IMR-90 (cell line): ENCODE measurements at regions not wholly inside any gene's neighbourhood (a gene's known extent, or its start where the extent isn't known, plus 50 kb on each side); places are given as distances from the start of the nearest gene placed in this dataset.

Experiments used
- ATAC-seq: fragments of 200-7000 bp; cut with Tn5 transposase; 2 replicates; pipeline ENCODE4 v1.9.1; 2020; ENCODE audit warnings: low read depth, mild to moderate bottlenecking, moderate library complexity
- BruUV-seq: library from RNA; stranded (reverse); fragments of 400-500 nt; replicated peaks from 2 replicates; lab custom pipeline; 2021; lab: Mats Ljungman, UMichigan
- CTCF ChIA-PET: fragments of 300-600 bp; formaldehyde crosslinking; extraction: SDS; loops from one replicate; lab custom pipeline; 2021; ENCODE audit warnings: antibody characterized with exemption; lab: Yijun Ruan, JAX
- POLR2A ChIA-PET: fragments of 300-600 bp; sonication (Branson Sonifier 250); formaldehyde crosslinking; loops from one replicate; lab custom pipeline; 2022; ENCODE audit warnings: antibody characterized with exemption; ENCODE audit not compliant: unreplicated experiment; lab: Charles Lee
- DNase-seq: peaks from one replicate; pipeline ENCODE4 v3.0.0; 2013
- H2AFZ ChIP-seq: replicated peaks from 2 replicates; pipeline ENCODE3; 2013; ENCODE audit warnings: low read length, mild to moderate bottlenecking; ENCODE audit not compliant: poor library complexity
- H2AK5ac ChIP-seq: 2 replicates; pipeline ENCODE4 v1.6.1; 2013; ENCODE audit warnings: low read depth, low read length, inconsistent platforms
- H2AK9ac ChIP-seq: replicated peaks from 2 replicates; pipeline ENCODE3; 2013; ENCODE audit warnings: mild to moderate bottlenecking, low read depth, low read length, moderate library complexity; ENCODE audit not compliant: poor library complexity
- H2BK120ac ChIP-seq: 2 replicates; pipeline ENCODE4 v1.6.1; 2013; ENCODE audit warnings: low read depth, low read length, inconsistent platforms
- H2BK15ac ChIP-seq: 3 replicates; pipeline ENCODE4 v1.6.1; 2013; ENCODE audit warnings: low read depth, low read length, inconsistent platforms
- H2BK20ac ChIP-seq: 2 replicates; pipeline ENCODE4 v1.6.1; 2013; ENCODE audit warnings: low read depth, mild to moderate bottlenecking, inconsistent platforms, low read length, moderate library complexity
- H2BK5ac ChIP-seq: 2 replicates; pipeline ENCODE4 v1.6.1; 2013; ENCODE audit warnings: mild to moderate bottlenecking, low read depth, low read length, inconsistent platforms; ENCODE audit not compliant: poor library complexity, severe bottlenecking
- H3K14ac ChIP-seq: replicated peaks from 2 replicates; pipeline ENCODE4 v1.6.1; 2013; ENCODE audit warnings: low read depth, low read length, inconsistent platforms
- H3K18ac ChIP-seq: 2 replicates; pipeline ENCODE4 v1.6.1; 2013; ENCODE audit warnings: low read depth, low read length, control low read depth
- H3K23ac ChIP-seq: 2 replicates; pipeline ENCODE4 v1.6.1; 2013; ENCODE audit warnings: low read depth, low read length, inconsistent platforms
- H3K27ac ChIP-seq: 2 replicates; pipeline ENCODE4 v1.5.1; 2013; ENCODE audit warnings: mild to moderate bottlenecking, control low read depth, low read length; ENCODE audit not compliant: insufficient read depth
- H3K27me3 ChIP-seq: 2 replicates; pipeline ENCODE4 v1.6.1; 2013; ENCODE audit warnings: low read length; ENCODE audit not compliant: control insufficient read depth, insufficient read depth
- H3K36me3 ChIP-seq: 2 replicates; pipeline ENCODE4 v1.6.1; 2013; ENCODE audit warnings: low read length, mixed read lengths; ENCODE audit not compliant: control insufficient read depth, insufficient read depth
- H3K4ac ChIP-seq: 2 replicates; pipeline ENCODE4 v1.6.1; 2013; ENCODE audit warnings: low read depth, low read length, inconsistent platforms
- H3K4me1 ChIP-seq: 2 replicates; pipeline ENCODE4 v1.6.1; 2013; ENCODE audit warnings: low read length, mixed read lengths; ENCODE audit not compliant: control insufficient read depth, insufficient read depth
- H3K4me2 ChIP-seq: 2 replicates; pipeline ENCODE4 v1.6.1; 2013; ENCODE audit warnings: low read depth, mild to moderate bottlenecking, control low read depth, low read length, moderate library complexity
- H3K4me3 ChIP-seq: 2 replicates; pipeline ENCODE4 v1.5.1; 2013; ENCODE audit warnings: low read depth, mild to moderate bottlenecking, control low read depth, low read length, moderate library complexity; ENCODE audit not compliant: insufficient read depth
- H3K56ac ChIP-seq: 2 replicates; pipeline ENCODE4 v1.6.1; 2013; ENCODE audit warnings: low read length, inconsistent platforms; ENCODE audit not compliant: insufficient read depth; ENCODE audit errors: extremely low read depth
- H3K79me1 ChIP-seq, 2 experiments: 2 replicates each; pipeline ENCODE4 v1.6.1; 2013; ENCODE audit warnings: low read length in 2 of 2, inconsistent platforms in 1 of 2, low read depth in 1 of 2
- H3K9ac ChIP-seq: 2 replicates; pipeline ENCODE4 v1.6.1; 2013; ENCODE audit warnings: low read depth, low read length, control low read depth
- H3K9me1 ChIP-seq: 2 replicates; pipeline ENCODE4 v1.6.1; 2013; ENCODE audit warnings: low read length, inconsistent platforms; ENCODE audit not compliant: insufficient read depth
- H3K9me3 ChIP-seq: 2 replicates; pipeline ENCODE4 v1.6.1; 2013; ENCODE audit warnings: low read length; ENCODE audit not compliant: control insufficient read depth, insufficient read depth
- H4K20me1 ChIP-seq: 2 replicates; pipeline ENCODE4 v1.6.1; 2013; ENCODE audit warnings: low read length, inconsistent platforms; ENCODE audit not compliant: insufficient read depth
- H4K5ac ChIP-seq: 2 replicates; pipeline ENCODE4 v1.6.1; 2013; ENCODE audit warnings: mild to moderate bottlenecking, low read depth, low read length, control low read depth
- H4K8ac ChIP-seq, 2 experiments: 2 replicates each; pipeline ENCODE4 v1.6.1; 2013; ENCODE audit warnings: low read depth in 2 of 2, low read length in 2 of 2, control low read depth in 1 of 2, inconsistent platforms in 1 of 2
- H4K91ac ChIP-seq: 2 replicates; pipeline ENCODE4 v1.6.1; 2013; ENCODE audit warnings: low read depth, low read length, inconsistent platforms; ENCODE audit not compliant: insufficient read depth
- BHLHE40 ChIP-seq: fragments of 150-350 bp; IDR thresholded peaks from 2 replicates; pipeline ENCODE4 v1.6.1; 2016; ENCODE audit warnings: mild to moderate bottlenecking, low read depth, low read length
- CEBPB ChIP-seq: IDR thresholded peaks from 2 replicates; pipeline ENCODE4 v1.6.1; 2012; ENCODE audit warnings: low read depth, low read length, improper control_type of control experiment
- CHD1 ChIP-seq: IDR thresholded peaks from 2 replicates; pipeline ENCODE4 v1.6.1; 2012; ENCODE audit warnings: low read depth, low read length, improper control_type of control experiment
- FOS ChIP-seq: fragments of 150-350 bp; IDR thresholded peaks from 2 replicates; pipeline ENCODE4 v1.6.1; 2016; ENCODE audit warnings: low read depth, low read length
- MAFK ChIP-seq: IDR thresholded peaks from 2 replicates; pipeline ENCODE4 v1.6.1; 2012; ENCODE audit warnings: low read depth, low read length, improper control_type of control experiment
- MAZ ChIP-seq: IDR thresholded peaks from 2 replicates; pipeline ENCODE4 v1.6.1; 2012; ENCODE audit warnings: low read depth, mild to moderate bottlenecking, low read length, improper control_type of control experiment, moderate library complexity, borderline replicate concordance
- MXI1 ChIP-seq: IDR thresholded peaks from 2 replicates; pipeline ENCODE4 v1.6.1; 2012; ENCODE audit warnings: low read depth, mild to moderate bottlenecking, low read length, moderate library complexity, borderline replicate concordance
- NFE2L2 ChIP-seq: fragments of 150-350 bp; IDR thresholded peaks from 2 replicates; pipeline ENCODE4 v1.6.1; 2016; ENCODE audit warnings: low read depth, mild to moderate bottlenecking, low read length
- POLR2A ChIP-seq: IDR thresholded peaks from 2 replicates; pipeline ENCODE4 v1.6.1; 2012; ENCODE audit warnings: mild to moderate bottlenecking, low read depth, low read length
- RAD21 ChIP-seq: IDR thresholded peaks from 2 replicates; pipeline ENCODE4 v1.6.1; 2012; ENCODE audit warnings: low read length, improper control_type of control experiment
- RCOR1 ChIP-seq: IDR thresholded peaks from 2 replicates; pipeline ENCODE4 v1.6.1; 2012; ENCODE audit warnings: mild to moderate bottlenecking, low read length, improper control_type of control experiment; ENCODE audit not compliant: insufficient replicate concordance
- RFX5 ChIP-seq: IDR thresholded peaks from 2 replicates; pipeline ENCODE4 v1.8.0; 2012; ENCODE audit warnings: low read depth, mild to moderate bottlenecking, low read length, moderate library complexity
- SMC3 ChIP-seq: fragments of 150-350 bp; IDR thresholded peaks from 2 replicates; pipeline ENCODE4 v1.6.1; 2016; ENCODE audit warnings: low read depth, mild to moderate bottlenecking, antibody characterized with exemption, low read length, moderate library complexity
- WGBS, 2 experiments: methylation state at CpG; one replicate each; pipeline versions ENCODE4 v1.1.5 to v1.1.7; 2013; ENCODE audit warnings: missing lambda C conversion rate in 2 of 2; ENCODE audit not compliant: insufficient read length in 1 of 2; ENCODE audit errors: extremely low coverage in 2 of 2; 5-methylcytosine and 5-hydroxymethylcytosine counted together
- dilution Hi-C: fragments of 300-500 bp; cut with HindIII; formaldehyde crosslinking; loops from one replicate; pipeline ENCODE4 v1.14.3; 2018; ENCODE audit warnings: low sequenced_read_pairs; ENCODE audit not compliant: unreplicated experiment
- in situ Hi-C: fragments of 300-500 bp; cut with MboI; formaldehyde crosslinking; loops from 3 replicates; pipeline ENCODE4 v1.14.3; 2019; ENCODE audit warnings: low sequenced_read_pairs, inconsistent platforms, mixed read lengths
- intact Hi-C: fragments of 100-400 bp; cut with micrococcal nuclease; formaldehyde crosslinking; loops from 2 replicates; pipeline ENCODE4 v1.10.0; 2022
- TF ChIP-seq, protein P1 (sequence below): fragments of 150-350 bp; IDR thresholded peaks from 2 replicates; pipeline ENCODE4 v1.6.1; 2017; ENCODE audit warnings: mild to moderate bottlenecking, antibody characterized with exemption, low read length, low read depth
- TF ChIP-seq, protein P2 (sequence below): conservative IDR thresholded peaks from 2 replicates; pipeline ENCODE4 v1.5.1; 2012; ENCODE audit warnings: mild to moderate bottlenecking, low read depth, low read length, improper control_type of control experiment
- TF ChIP-seq, protein P3 (sequence below): fragments of 150-350 bp; IDR thresholded peaks from 2 replicates; pipeline ENCODE4 v1.6.1; 2016; ENCODE audit warnings: low read depth, mild to moderate bottlenecking, low read length, moderate library complexity, borderline replicate concordance

DNA sequence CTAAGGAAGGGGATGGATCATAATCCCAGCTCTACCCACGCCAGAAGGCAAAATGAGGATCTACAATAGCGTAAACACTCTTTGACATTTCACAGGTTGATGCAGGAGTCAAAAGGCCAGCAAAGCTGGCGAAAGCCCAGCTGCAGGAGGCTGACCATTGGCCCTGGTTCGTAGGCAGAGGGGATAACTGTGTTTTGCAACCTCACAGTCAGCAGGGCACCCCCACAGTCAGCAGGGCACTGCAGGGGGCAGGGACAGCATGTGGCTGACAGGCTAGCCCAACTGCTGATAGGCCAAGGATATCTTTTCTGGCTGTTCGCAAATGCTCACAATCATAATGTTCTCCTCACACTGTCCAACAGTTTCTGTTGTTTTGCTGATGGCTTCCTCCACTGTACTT lies 372.7 kb downstream of the BUD13 start:
- ChIA-PET CTCF (no interaction called here), POLR2A (no interaction called here)
- intact Hi-C loops (no loop called here), in situ Hi-C loops (no loop called here), dilution Hi-C loops (no loop called here)
- Histone ChIP-seq H3K4me3 (no peak overlapping the region), H2BK20ac (no peak overlapping the region), H2BK120ac (no peak overlapping the region), H4K5ac (no peak overlapping the region), H3K4ac (no peak overlapping the region), H3K18ac (no peak overlapping the region), H2AK5ac (no peak overlapping the region), H4K20me1 (no peaks in the 10 kb centered on the region), H2AFZ (no peak overlapping the region), H3K9me1 (no peaks in the 10 kb centered on the region), H3K14ac (no peak overlapping the region), H4K8ac (no peak overlapping the region), H3K4me2 (no peak overlapping the region), H3K56ac (no peak overlapping the region), H2BK5ac (no peak overlapping the region), H3K27ac (no peak overlapping the region), H3K9me3 (no peaks in the 10 kb centered on the region), H3K23ac (no peak overlapping the region), H3K9ac (no peak overlapping the region), H3K79me1 (no peaks in the 10 kb centered on the region), H4K91ac (no peak overlapping the region), H2AK9ac (no peak overlapping the region), H3K4me1 (no peaks in the 10 kb centered on the region), H3K36me3 (no peaks in the 10 kb centered on the region), H3K27me3 (no peaks in the 10 kb centered on the region), H2BK15ac (no peak overlapping the region)
- no peak for TF ChIP-seq CHD1
- TF ChIP-seq CEBPB, result no peak
- TF ChIP-seq RAD21, result no peak
- TF ChIP-seq SMC3, result no peak
- no peak for TF ChIP-seq POLR2A
- TF ChIP-seq NFE2L2, result no peak
- TF ChIP-seq, protein P1, sequence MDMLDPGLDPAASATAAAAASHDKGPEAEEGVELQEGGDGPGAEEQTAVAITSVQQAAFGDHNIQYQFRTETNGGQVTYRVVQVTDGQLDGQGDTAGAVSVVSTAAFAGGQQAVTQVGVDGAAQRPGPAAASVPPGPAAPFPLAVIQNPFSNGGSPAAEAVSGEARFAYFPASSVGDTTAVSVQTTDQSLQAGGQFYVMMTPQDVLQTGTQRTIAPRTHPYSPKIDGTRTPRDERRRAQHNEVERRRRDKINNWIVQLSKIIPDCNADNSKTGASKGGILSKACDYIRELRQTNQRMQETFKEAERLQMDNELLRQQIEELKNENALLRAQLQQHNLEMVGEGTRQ, result no peak
- TF ChIP-seq, protein P2, sequence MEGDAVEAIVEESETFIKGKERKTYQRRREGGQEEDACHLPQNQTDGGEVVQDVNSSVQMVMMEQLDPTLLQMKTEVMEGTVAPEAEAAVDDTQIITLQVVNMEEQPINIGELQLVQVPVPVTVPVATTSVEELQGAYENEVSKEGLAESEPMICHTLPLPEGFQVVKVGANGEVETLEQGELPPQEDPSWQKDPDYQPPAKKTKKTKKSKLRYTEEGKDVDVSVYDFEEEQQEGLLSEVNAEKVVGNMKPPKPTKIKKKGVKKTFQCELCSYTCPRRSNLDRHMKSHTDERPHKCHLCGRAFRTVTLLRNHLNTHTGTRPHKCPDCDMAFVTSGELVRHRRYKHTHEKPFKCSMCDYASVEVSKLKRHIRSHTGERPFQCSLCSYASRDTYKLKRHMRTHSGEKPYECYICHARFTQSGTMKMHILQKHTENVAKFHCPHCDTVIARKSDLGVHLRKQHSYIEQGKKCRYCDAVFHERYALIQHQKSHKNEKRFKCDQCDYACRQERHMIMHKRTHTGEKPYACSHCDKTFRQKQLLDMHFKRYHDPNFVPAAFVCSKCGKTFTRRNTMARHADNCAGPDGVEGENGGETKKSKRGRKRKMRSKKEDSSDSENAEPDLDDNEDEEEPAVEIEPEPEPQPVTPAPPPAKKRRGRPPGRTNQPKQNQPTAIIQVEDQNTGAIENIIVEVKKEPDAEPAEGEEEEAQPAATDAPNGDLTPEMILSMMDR, result no peak
- TF ChIP-seq, protein P3, sequence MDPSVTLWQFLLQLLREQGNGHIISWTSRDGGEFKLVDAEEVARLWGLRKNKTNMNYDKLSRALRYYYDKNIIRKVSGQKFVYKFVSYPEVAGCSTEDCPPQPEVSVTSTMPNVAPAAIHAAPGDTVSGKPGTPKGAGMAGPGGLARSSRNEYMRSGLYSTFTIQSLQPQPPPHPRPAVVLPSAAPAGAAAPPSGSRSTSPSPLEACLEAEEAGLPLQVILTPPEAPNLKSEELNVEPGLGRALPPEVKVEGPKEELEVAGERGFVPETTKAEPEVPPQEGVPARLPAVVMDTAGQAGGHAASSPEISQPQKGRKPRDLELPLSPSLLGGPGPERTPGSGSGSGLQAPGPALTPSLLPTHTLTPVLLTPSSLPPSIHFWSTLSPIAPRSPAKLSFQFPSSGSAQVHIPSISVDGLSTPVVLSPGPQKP, result no peak
- TF ChIP-seq MAZ, result no peak
- TF ChIP-seq BHLHE40, result no peak
- no peak for TF ChIP-seq MAFK
- TF ChIP-seq RFX5, result no peak
- TF ChIP-seq MXI1, result no peak
- TF ChIP-seq RCOR1, result no peak
- TF ChIP-seq FOS, result no peak
- WGBS, 2 experiments, result 42% methylated on average over 1 of the region's 5 CpGs; no CpG with 5 or more reads in 1 of the 2 experiments
- no TSS peak for BruUV-seq
- ATAC-seq (no peak), DNase-seq (no peak)
